GM12892 (cell line): ENCODE measurements at regions not wholly inside any gene's neighbourhood (a gene's known extent, or its start where the extent isn't known, plus 50 kb on each side); places are given as distances from the start of the nearest gene placed in this dataset.

Experiments
- POLR2A ChIP-seq: IDR thresholded peaks from 2 replicates; pipeline ENCODE4 v1.6.1; 2011; ENCODE audit warnings: low read depth, low read length, control low read depth
- TAF1 ChIP-seq: IDR thresholded peaks from 2 replicates; pipeline ENCODE4 v1.6.1; 2011; ENCODE audit warnings: low read depth, mild to moderate bottlenecking, control low read depth, low read length, borderline replicate concordance

- TF ChIP-seq POLR2A (no peak), TAF1 (no peak)
Measured at GRCh38 chr2:142754182-142754581, 123.3 kb upstream of the KYNU start.
